Sigmoid colon (tissue), 4 donors: ENCODE measurements at regions not wholly inside any gene's neighbourhood (a gene's known extent, or its start where the extent isn't known, plus 50 kb on each side); places are given as distances from the start of the nearest gene placed in this dataset.

Experiments used
- CTCF ChIP-seq, 4 experiments: fragments of 450-650 bp in 3 of 4; fragments of 200-600 bp in 1 of 4; IDR thresholded peaks; one replicate each; pipeline ENCODE4 v1.5.1; 2016 to 2019; ENCODE audit warnings: antibody characterized with exemption in 4 of 4, mild to moderate bottlenecking in 3 of 4, moderate library complexity in 2 of 4
- EP300 ChIP-seq, 4 donors: sonication (generic); formaldehyde crosslinking; IDR thresholded peaks; one replicate each; pipeline ENCODE4 v1.6.1; 2017; ENCODE audit warnings: antibody characterized with exemption in 4 of 4
- POLR2A ChIP-seq, 2 donors: fragments of 450-650 bp; IDR thresholded peaks; one replicate each; pipeline ENCODE4 v1.6.1; 2016; ENCODE audit warnings: antibody characterized with exemption in 2 of 2, mild to moderate bottlenecking in 2 of 2, moderate library complexity in 2 of 2
- POLR2AphosphoS5 ChIP-seq, 4 donors: sonication (generic); formaldehyde crosslinking; IDR thresholded peaks; one replicate each; pipeline ENCODE4 v1.6.1; 2017; ENCODE audit warnings: antibody characterized with exemption in 4 of 4

GRCh38 chr18:14936313-14936712 lies 188.3 kb downstream of the ANKRD30B start:
- TF ChIP-seq POLR2A (IDR thresholded peaks at IDR 0.05) = no peak
- no peak for TF ChIP-seq EP300 (IDR thresholded peaks at IDR 0.05)
- no peak for TF ChIP-seq CTCF (IDR thresholded peaks at IDR 0.05)
- no peak for TF ChIP-seq POLR2AphosphoS5 (IDR thresholded peaks at IDR 0.05)
